HCT116 (cell line): ENCODE measurements at regions not wholly inside any gene's neighbourhood (a gene's known extent, or its start where the extent isn't known, plus 50 kb on each side); places are given as distances from the start of the nearest gene placed in this dataset.

Experiments used
- ATAC-seq: fragments of 200-7000 bp; cut with Tn5 transposase; 2 replicates; pipeline ENCODE4 v1.9.1; 2020; ENCODE audit warnings: mild to moderate bottlenecking, moderate library complexity
- BruUV-seq: library from RNA; stranded (reverse); fragments of 400-500 nt; replicated peaks from 2 replicates; lab custom pipeline; 2021; lab: Mats Ljungman, UMichigan
- CTCF ChIA-PET: fragments of 300-600 bp; sonication (Branson Sonifier 250); formaldehyde crosslinking; loops from one replicate; lab custom pipeline; 2021; ENCODE audit warnings: antibody characterized with exemption; lab: Charles Lee
- POLR2A ChIA-PET: fragments of 300-600, 350-600 bp; sonication (Branson Sonifier 250); formaldehyde crosslinking; loops from one replicate; lab custom pipeline; 2021; ENCODE audit warnings: antibody characterized with exemption; lab: Charles Lee
- RAD21 ChIA-PET, 2 experiments: fragments of 300-600 bp; sonication (Branson Sonifier 250); formaldehyde crosslinking; loops; one replicate each; lab custom pipeline; 2023; ENCODE audit warnings: low total read pairs in 2 of 2; ENCODE audit not compliant: uncharacterized antibody in 2 of 2, unreplicated experiment in 2 of 2, low non-redundant PET in 1 of 2; lab: Charles Lee
- DNase-seq: peaks from one replicate; pipeline ENCODE4 v3.0.0-alpha.2; 2010; ENCODE audit warnings: low read depth, low spot score
- H2AFZ ChIP-seq: fragments of 200-600 bp; shearing (Covaris generic), sonication (generic); 2 replicates; pipeline ENCODE4 v1.6.1; 2017; ENCODE audit warnings: low read depth, mixed run types, mixed read lengths, antibody characterized with exemption, low read length; ENCODE audit not compliant: poor library complexity, severe bottlenecking
- H3K27ac ChIP-seq: 2 replicates; pipeline ENCODE4 v1.5.1; 2012; ENCODE audit warnings: low read depth, low read length
- H3K27me3 ChIP-seq: fragments of 200-600 bp; sonication (generic); 2 replicates; pipeline ENCODE4 v1.6.1; 2016; ENCODE audit warnings: mixed run types, low read length, mixed read lengths; ENCODE audit not compliant: insufficient read depth
- H3K36me3 ChIP-seq, 2 experiments: fragments of 200-500 bp in 1 of 2; fragments of 200-600 bp in 1 of 2; sonication (Bioruptor generic) in 1 of 2; sonication (generic) in 1 of 2; 2 replicates each; pipeline versions ENCODE4 v1.5.1 to v1.6.1; 2014 to 2016; ENCODE audit warnings: low read length in 2 of 2, inconsistent platforms in 1 of 2, mixed read lengths in 1 of 2, mixed run types in 1 of 2; ENCODE audit not compliant: insufficient read depth in 2 of 2, control insufficient read depth in 1 of 2
- H3K4me1 ChIP-seq, 2 experiments: fragments of 200-600 bp in 1 of 2; sonication (generic) in 1 of 2; 2 replicates each; pipeline versions ENCODE4 v1.5.1 to v1.6.1; 2012 to 2017; ENCODE audit warnings: low read length in 2 of 2, inconsistent platforms in 1 of 2, mild to moderate bottlenecking in 1 of 2, mixed read lengths in 1 of 2, mixed run types in 1 of 2, moderate library complexity in 1 of 2; ENCODE audit not compliant: insufficient read depth in 2 of 2, control insufficient read depth in 1 of 2
- H3K4me2 ChIP-seq: fragments of 200-600 bp; sonication (generic); 2 replicates; pipeline ENCODE4 v1.6.1; 2017; ENCODE audit warnings: mixed run types, low read length, mixed read lengths
- H3K4me3 ChIP-seq, 2 experiments: fragments of 200-600 bp in 1 of 2; sonication (generic) in 1 of 2; replicated peaks in 1 of 2; 2 replicates each; pipeline ENCODE4 v1.5.1; 2011 to 2016; ENCODE audit warnings: low read length in 2 of 2, control low read depth in 1 of 2, low read depth in 1 of 2, mild to moderate bottlenecking in 1 of 2, mixed read lengths in 1 of 2, mixed run types in 1 of 2
- H3K79me2 ChIP-seq: fragments of 200-600 bp; sonication (generic); 2 replicates; pipeline ENCODE4 v1.6.1; 2017; ENCODE audit warnings: mild to moderate bottlenecking, mixed run types, low read length, moderate library complexity, mixed read lengths; ENCODE audit not compliant: insufficient read depth
- H3K9ac ChIP-seq: fragments of 200-600 bp; sonication (generic); 2 replicates; pipeline ENCODE4 v1.6.1; 2016; ENCODE audit warnings: low read length, mixed read lengths
- H3K9me2 ChIP-seq: fragments of 200-600 bp; sonication (generic), shearing (Covaris generic); 2 replicates; pipeline ENCODE4 v1.6.1; 2017; ENCODE audit warnings: mixed run types, mild to moderate bottlenecking, moderate library complexity; ENCODE audit not compliant: insufficient read depth
- H3K9me3 ChIP-seq, 2 experiments: fragments of 200-500 bp in 1 of 2; fragments of 200-600 bp in 1 of 2; sonication (Bioruptor generic) in 1 of 2; sonication (generic) in 1 of 2; 2 replicates each; pipeline ENCODE4 v1.6.1; 2014 to 2017; ENCODE audit warnings: low read length in 2 of 2, mixed read lengths in 2 of 2, inconsistent platforms in 1 of 2, low read depth in 1 of 2, mild to moderate bottlenecking in 1 of 2, mixed run types in 1 of 2, moderate library complexity in 1 of 2; ENCODE audit not compliant: control insufficient read depth in 1 of 2, insufficient read depth in 1 of 2
- H4K20me1 ChIP-seq: fragments of 200-600 bp; sonication (generic), shearing (Covaris generic); 2 replicates; pipeline ENCODE4 v1.6.1; 2017; ENCODE audit warnings: mixed run types, mild to moderate bottlenecking, moderate library complexity; ENCODE audit not compliant: insufficient read depth
- ATF3 ChIP-seq: IDR thresholded peaks from 2 replicates; pipeline ENCODE4 v1.6.1; 2012
- CBX3 ChIP-seq: IDR thresholded peaks from 2 replicates; pipeline ENCODE4 v1.6.1; 2012; ENCODE audit warnings: low read depth
- CTCF ChIP-seq, 3 experiments: fragments of 200-600 bp in 1 of 3; sonication (generic) in 1 of 3; IDR thresholded peaks in 2 of 3; conservative IDR thresholded peaks in 1 of 3; 2 replicates each; pipeline ENCODE4 v1.5.1; 2012 to 2017; ENCODE audit warnings: low read depth in 2 of 3, low read length in 2 of 3, antibody characterized with exemption in 1 of 3, borderline replicate concordance in 1 of 3, control low read depth in 1 of 3, mild to moderate bottlenecking in 1 of 3, mixed read lengths in 1 of 3, mixed run types in 1 of 3, moderate library complexity in 1 of 3; ENCODE audit not compliant: insufficient read depth in 1 of 3
- EGR1 ChIP-seq: IDR thresholded peaks from 2 replicates; pipeline ENCODE4 v1.6.1; 2012; ENCODE audit warnings: low read depth
- ELF1 ChIP-seq: IDR thresholded peaks from 2 replicates; pipeline ENCODE4 v1.6.1; 2012; ENCODE audit warnings: low read depth, borderline replicate concordance
- EZH2 ChIP-seq: fragments of 200-600 bp; sonication (generic); IDR thresholded peaks from 2 replicates; pipeline ENCODE4 v1.6.1; 2017; ENCODE audit warnings: antibody characterized with exemption, mixed run types
- JUND ChIP-seq: IDR thresholded peaks from 2 replicates; pipeline ENCODE4 v1.6.1; 2012
- MAX ChIP-seq: IDR thresholded peaks from 2 replicates; pipeline ENCODE4 v1.6.1; 2012
- POLR2A ChIP-seq: IDR thresholded peaks from 2 replicates; pipeline ENCODE4 v1.7.0; 2011; ENCODE audit warnings: borderline replicate concordance; ENCODE audit not compliant: insufficient read depth, insufficient read length; ENCODE audit errors: extremely low read depth
- POLR2AphosphoS5 ChIP-seq: IDR thresholded peaks from 2 replicates; pipeline ENCODE4 v1.6.1; 2011; ENCODE audit warnings: mild to moderate bottlenecking, low read depth, low read length, moderate library complexity
- RAD21 ChIP-seq: IDR thresholded peaks from 2 replicates; pipeline ENCODE4 v1.6.1; 2012; ENCODE audit warnings: low read depth, mild to moderate bottlenecking
- REST ChIP-seq: IDR thresholded peaks from 2 replicates; pipeline ENCODE4 v1.6.1; 2012; ENCODE audit warnings: low read depth
- SIN3A ChIP-seq: IDR thresholded peaks from 2 replicates; pipeline ENCODE4 v1.6.1; 2012; ENCODE audit warnings: low read depth
- SRF ChIP-seq: IDR thresholded peaks from 2 replicates; pipeline ENCODE4 v1.6.1; 2012; ENCODE audit warnings: low read depth
- TCF7L2 ChIP-seq: IDR thresholded peaks from 2 replicates; pipeline ENCODE4 v1.7.0; 2011; ENCODE audit warnings: borderline replicate concordance, inconsistent platforms; ENCODE audit not compliant: insufficient read depth, insufficient read length; ENCODE audit errors: extremely low read depth
- YY1 ChIP-seq: IDR thresholded peaks from 2 replicates; pipeline ENCODE4 v1.6.1; 2011; ENCODE audit warnings: low read length, low read depth, moderate library complexity, mild to moderate bottlenecking; ENCODE audit not compliant: insufficient replicate concordance; ENCODE audit errors: extremely low read depth
- ZFX ChIP-seq: fragments of 450-650 bp; IDR thresholded peaks from 2 replicates; pipeline ENCODE4 v1.6.1; 2017
- ZNF274 ChIP-seq: fragments of 200-500 bp; sonication (Bioruptor generic); IDR thresholded peaks from 2 replicates; pipeline ENCODE4 v1.6.1; 2014; ENCODE audit warnings: mild to moderate bottlenecking, low read depth, low read length, inconsistent platforms
- intact Hi-C: fragments of 100-400 bp; cut with micrococcal nuclease; formaldehyde crosslinking; loops from 2 replicates; pipeline ENCODE4 v1.10.0; 2022

GRCh38 chr4:71272976-71273375 is 65.8 kb upstream of the SLC4A4 start (continued):
- TF ChIP-seq POLR2A = no peak
- no peak for TF ChIP-seq ELF1
- no peak for TF ChIP-seq EZH2
- TF ChIP-seq CTCF (IDR thresholded peaks at IDR 0.05 in 2 of 3, conservative IDR thresholded peaks at IDR 0.05 in 1 of 3; ENCODE audit: borderline replicate concordance in 1 of 3, insufficient read depth in 1 of 3, low read depth in 2 of 3, low read length in 2 of 3) = no peak
- no peak for TF ChIP-seq JUND
- no peak for TF ChIP-seq CBX3
- no peak for TF ChIP-seq EGR1

GRCh38 chr4:71275004-71275403 is 63.8 kb upstream of the SLC4A4 start:
- intact Hi-C loops = no loop called here
- H4K20me1 ChIP-seq = no peaks in the 10 kb centered on the region
- H2AFZ ChIP-seq = no peak overlapping the region
- no peak overlapping the region for H3K4me2 ChIP-seq
- peaks cover 4% of the 10 kb centered on the region for H3K27me3 ChIP-seq
- RAD21 ChIA-PET = no interaction called here
- no peaks in the 10 kb centered on the region for H3K9me2 ChIP-seq
- CTCF ChIA-PET = no interaction called here
- H3K9me3 ChIP-seq = no peaks in the 10 kb centered on the region
- no peak for DNase-seq
- no peaks in the 10 kb centered on the region for H3K79me2 ChIP-seq
- no peaks in the 10 kb centered on the region for H3K4me1 ChIP-seq
- ATAC-seq = no peak
- POLR2A ChIA-PET = no interaction called here
- no peak overlapping the region for H3K4me3 ChIP-seq
- H3K9ac ChIP-seq = no peak overlapping the region
- H3K36me3 ChIP-seq = no peaks in the 10 kb centered on the region
- BruUV-seq = no TSS peak
- H3K27ac ChIP-seq = no peak overlapping the region
- TF ChIP-seq MAX (no peak), SIN3A (no peak), RAD21 (no peak), ZFX (no peak), ZNF274 (no peak), POLR2AphosphoS5 (no peak), CTCF (IDR thresholded peaks at IDR 0.05 in 2 of 3, conservative IDR thresholded peaks at IDR 0.05 in 1 of 3; ENCODE audit: borderline replicate concordance in 1 of 3, insufficient read depth in 1 of 3, low read depth in 2 of 3, low read length in 2 of 3) (no peak), EZH2 (no peak), YY1 (no peak), EGR1 (no peak), SRF (no peak), ATF3 (no peak), REST (no peak), TCF7L2 (no peak)
